Caco-2 (cell line): ENCODE measurements at regions not wholly inside any gene's neighbourhood (a gene's known extent, or its start where the extent isn't known, plus 50 kb on each side); places are given as distances from the start of the nearest gene placed in this dataset.

Experiments
- BruUV-seq: library from RNA; stranded (reverse); fragments of 400-500 nt; replicated peaks from 2 replicates; lab custom pipeline; 2021; lab: Mats Ljungman, UMichigan
- CTCF ChIA-PET: fragments of 300-600 bp; sonication (Branson Sonifier 250); formaldehyde crosslinking; loops from one replicate; lab custom pipeline; 2022; ENCODE audit warnings: antibody characterized with exemption; lab: Charles Lee
- POLR2A ChIA-PET: fragments of 300-600 bp; sonication (Branson Sonifier 250); formaldehyde crosslinking; loops from one replicate; lab custom pipeline; 2022; ENCODE audit warnings: antibody characterized with exemption; lab: Charles Lee
- DNase-seq, 2 experiments: peaks; one replicate each; pipeline versions ENCODE4 v3.0.0 to v3.0.0-alpha.2; 2020 to 2022
- H3K27me3 ChIP-seq: replicated peaks from 2 replicates; pipeline ENCODE4 v1.6.0; 2011; ENCODE audit warnings: low read length; ENCODE audit not compliant: control insufficient read depth, insufficient read depth
- H3K36me3 ChIP-seq: 2 replicates; pipeline ENCODE4 v1.5.1; 2011; ENCODE audit warnings: low read length; ENCODE audit not compliant: control insufficient read depth, insufficient read depth
- H3K4me1 ChIP-seq: fragments of 250-450 bp; sonication (Bioruptor Pico); 2 replicates; pipeline ENCODE4 v1.5.1; 2020; ENCODE audit warnings: mild to moderate bottlenecking
- H3K4me3 ChIP-seq: 2 replicates; pipeline ENCODE4 v1.5.1; 2011; ENCODE audit warnings: low read depth, mild to moderate bottlenecking, control low read depth, low read length
- H3K9me3 ChIP-seq: fragments of 250-450 bp; sonication (Bioruptor Pico); 2 replicates; pipeline ENCODE4 v1.5.1; 2020; ENCODE audit warnings: mild to moderate bottlenecking, moderate library complexity
- H3K27ac Mint-ChIP-seq: one replicate; pipeline ENCODE4 v1.8.0; 2022; ENCODE audit warnings: mixed read lengths; ENCODE audit not compliant: unreplicated experiment
- H3K27me3 Mint-ChIP-seq: one replicate; pipeline ENCODE4 v1.8.0; 2022; ENCODE audit warnings: mixed read lengths; ENCODE audit not compliant: insufficient read depth, unreplicated experiment
- H3K36me3 Mint-ChIP-seq: one replicate; pipeline ENCODE4 v1.8.0; 2022; ENCODE audit warnings: mild to moderate bottlenecking, mixed read lengths; ENCODE audit not compliant: insufficient read depth, unreplicated experiment
- H3K4me1 Mint-ChIP-seq: one replicate; pipeline ENCODE4 v1.8.0; 2022; ENCODE audit warnings: low read depth, mixed read lengths; ENCODE audit not compliant: unreplicated experiment
- H3K4me3 Mint-ChIP-seq: one replicate; pipeline ENCODE4 v1.8.0; 2022; ENCODE audit warnings: mild to moderate bottlenecking, moderate library complexity, mixed read lengths; ENCODE audit not compliant: unreplicated experiment
- H3K9me3 Mint-ChIP-seq: one replicate; pipeline ENCODE4 v1.8.0; 2022; ENCODE audit warnings: mixed read lengths; ENCODE audit not compliant: unreplicated experiment
- intact Hi-C: fragments of 100-400 bp; cut with micrococcal nuclease; formaldehyde crosslinking; loops from one replicate; pipeline ENCODE4 v1.10.0; 2022; ENCODE audit not compliant: unreplicated experiment
- TF ChIP-seq, protein P1 (sequence below), 2 experiments: fragments of 200-600 bp in 1 of 2; IDR thresholded peaks; 1 replicate in 1 of 2; 2 replicates in 1 of 2; pipeline versions ENCODE4 v1.5.1 to v1.8.0; 2011 to 2022; ENCODE audit warnings: antibody characterized with exemption in 1 of 2, control low read depth in 1 of 2, inconsistent platforms in 1 of 2, low read depth in 1 of 2, low read length in 1 of 2, mild to moderate bottlenecking in 1 of 2, moderate library complexity in 1 of 2; ENCODE audit not compliant: insufficient read depth in 1 of 2, severe bottlenecking in 1 of 2, unreplicated experiment in 1 of 2

DNA sequence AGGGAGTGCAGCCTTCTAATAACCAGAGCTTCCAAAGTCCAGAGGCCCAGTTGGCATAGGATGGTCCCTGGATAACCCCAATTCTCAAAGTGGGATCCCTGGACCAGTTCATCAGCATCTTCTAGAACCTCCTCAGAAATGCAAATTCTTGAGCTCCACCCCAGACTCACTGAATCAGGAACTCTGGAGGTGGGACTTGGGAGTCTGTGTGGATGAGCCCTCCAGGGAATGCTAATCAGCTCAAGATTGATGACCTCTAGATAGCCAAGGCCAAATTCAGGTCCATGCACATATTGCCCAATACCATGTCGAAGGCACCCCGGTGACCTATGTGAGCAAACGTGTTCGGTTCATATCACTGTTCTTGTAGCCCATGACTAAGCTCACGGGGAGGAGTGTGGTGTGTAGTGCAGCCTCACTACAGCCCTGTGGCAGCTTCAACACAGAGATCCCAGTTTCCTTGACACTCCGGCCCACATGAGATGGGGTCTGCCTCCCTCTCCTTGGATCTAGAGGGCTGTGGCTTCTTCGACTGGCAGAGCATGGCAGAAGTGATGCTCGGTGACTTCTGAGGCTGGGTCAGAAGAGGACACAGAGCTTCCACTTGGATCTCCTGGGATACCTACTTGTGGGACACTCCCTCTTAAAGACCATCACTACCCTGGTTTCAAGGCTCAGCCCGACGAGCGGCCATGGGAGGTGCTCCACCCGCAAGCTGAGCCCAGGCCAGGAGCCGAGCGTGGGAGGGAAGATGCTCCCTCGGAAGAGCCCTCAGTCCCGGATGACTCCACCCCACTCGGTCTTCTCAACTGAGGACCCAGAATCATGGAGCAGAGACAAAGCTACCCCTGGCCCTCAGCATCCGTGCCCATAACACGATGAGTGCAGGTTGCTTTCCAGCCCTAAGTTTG is 151.1 kb upstream of the CST7 start:
- Mint-ChIP-seq H3K27me3 (peaks cover 25% of the 10 kb centered on the region), H3K4me1 (no peaks in the 10 kb centered on the region), H3K36me3 (no peaks in the 10 kb centered on the region), H3K27ac (no peak overlapping the region), H3K9me3 (no peaks in the 10 kb centered on the region), H3K4me3 (no peak overlapping the region)
- Histone ChIP-seq H3K4me3 (no peak overlapping the region), H3K36me3 (no peaks in the 10 kb centered on the region), H3K27me3 (peaks cover 3% of the 10 kb centered on the region), H3K4me1 (no peaks in the 10 kb centered on the region), H3K9me3 (no peaks in the 10 kb centered on the region)
- no peak for DNase-seq
- no TSS peak for BruUV-seq
- POLR2A ChIA-PET: no interaction called here
- TF ChIP-seq, protein P1, sequence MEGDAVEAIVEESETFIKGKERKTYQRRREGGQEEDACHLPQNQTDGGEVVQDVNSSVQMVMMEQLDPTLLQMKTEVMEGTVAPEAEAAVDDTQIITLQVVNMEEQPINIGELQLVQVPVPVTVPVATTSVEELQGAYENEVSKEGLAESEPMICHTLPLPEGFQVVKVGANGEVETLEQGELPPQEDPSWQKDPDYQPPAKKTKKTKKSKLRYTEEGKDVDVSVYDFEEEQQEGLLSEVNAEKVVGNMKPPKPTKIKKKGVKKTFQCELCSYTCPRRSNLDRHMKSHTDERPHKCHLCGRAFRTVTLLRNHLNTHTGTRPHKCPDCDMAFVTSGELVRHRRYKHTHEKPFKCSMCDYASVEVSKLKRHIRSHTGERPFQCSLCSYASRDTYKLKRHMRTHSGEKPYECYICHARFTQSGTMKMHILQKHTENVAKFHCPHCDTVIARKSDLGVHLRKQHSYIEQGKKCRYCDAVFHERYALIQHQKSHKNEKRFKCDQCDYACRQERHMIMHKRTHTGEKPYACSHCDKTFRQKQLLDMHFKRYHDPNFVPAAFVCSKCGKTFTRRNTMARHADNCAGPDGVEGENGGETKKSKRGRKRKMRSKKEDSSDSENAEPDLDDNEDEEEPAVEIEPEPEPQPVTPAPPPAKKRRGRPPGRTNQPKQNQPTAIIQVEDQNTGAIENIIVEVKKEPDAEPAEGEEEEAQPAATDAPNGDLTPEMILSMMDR (IDR thresholded peaks at IDR 0.05; ENCODE audit: insufficient read depth in 1 of 2, low read depth in 1 of 2, low read length in 1 of 2, severe bottlenecking in 1 of 2, unreplicated experiment in 1 of 2): no peak
- intact Hi-C loops: no loop called here
- CTCF ChIA-PET: interaction anchor here (1.7 kb wide), 1 partner anchor 133 kb away, joined by 3 read pairs; no protein-coding TSS in a partner anchor

DNA sequence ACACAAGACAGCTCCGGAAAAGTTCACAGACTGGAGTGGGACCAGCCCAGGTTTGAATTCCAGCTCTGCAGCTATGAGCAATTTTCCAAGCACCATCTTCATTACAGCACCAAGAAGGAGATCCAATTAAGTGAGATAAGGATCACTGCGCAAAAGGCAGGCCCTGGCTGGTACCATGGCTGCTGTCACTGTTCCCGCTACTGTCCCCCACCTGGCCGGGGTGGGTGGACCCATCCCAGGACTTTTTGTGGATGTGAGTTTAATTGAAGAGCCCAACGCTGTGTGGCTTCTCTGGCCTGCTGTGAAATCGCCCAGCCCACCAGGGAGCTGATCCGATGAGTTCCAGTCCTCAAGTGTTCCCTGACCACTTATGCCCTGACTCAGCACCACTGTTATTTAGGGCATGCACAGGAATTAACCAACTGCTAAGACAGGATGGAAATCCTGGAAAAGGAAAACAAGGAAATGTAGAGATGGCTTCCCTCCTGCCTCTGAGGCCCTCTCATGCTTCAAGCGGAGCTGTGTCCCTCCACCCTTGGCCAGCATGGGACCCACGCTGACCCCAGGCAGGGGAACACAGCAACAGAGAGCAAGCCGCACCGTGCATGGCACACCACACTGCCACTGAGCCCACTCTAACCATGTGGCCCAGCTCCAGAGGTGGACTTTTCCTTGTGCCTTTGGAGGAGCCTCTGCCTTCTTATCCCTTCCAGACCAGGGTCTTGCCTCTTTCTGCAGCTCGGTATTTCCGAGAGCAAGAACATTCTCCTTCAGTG is 150.0 kb upstream of the CST7 start:
- H3K36me3 ChIP-seq: no peaks in the 10 kb centered on the region
- H3K36me3 Mint-ChIP-seq: no peaks in the 10 kb centered on the region
- H3K4me1 ChIP-seq: no peaks in the 10 kb centered on the region
- H3K27me3 ChIP-seq: peaks cover 3% of the 10 kb centered on the region
- H3K4me3 ChIP-seq: no peak overlapping the region
- TF ChIP-seq, protein P1 (IDR thresholded peaks at IDR 0.05; ENCODE audit: insufficient read depth in 1 of 2, low read depth in 1 of 2, low read length in 1 of 2, severe bottlenecking in 1 of 2, unreplicated experiment in 1 of 2): no peak
- BruUV-seq: no TSS peak
- H3K9me3 ChIP-seq: no peaks in the 10 kb centered on the region
- no peak overlapping the region for H3K27ac Mint-ChIP-seq
- DNase-seq: no peak
- H3K4me3 Mint-ChIP-seq: no peak overlapping the region
- no peaks in the 10 kb centered on the region for H3K9me3 Mint-ChIP-seq
- intact Hi-C loops: no loop called here
- CTCF ChIA-PET: interaction anchor here (1.7 kb wide), 1 partner anchor 132 kb away, joined by 3 read pairs; no protein-coding TSS in a partner anchor
- POLR2A ChIA-PET: no interaction called here
- peaks cover 21% of the 10 kb centered on the region for H3K27me3 Mint-ChIP-seq
- H3K4me1 Mint-ChIP-seq: no peaks in the 10 kb centered on the region

DNA sequence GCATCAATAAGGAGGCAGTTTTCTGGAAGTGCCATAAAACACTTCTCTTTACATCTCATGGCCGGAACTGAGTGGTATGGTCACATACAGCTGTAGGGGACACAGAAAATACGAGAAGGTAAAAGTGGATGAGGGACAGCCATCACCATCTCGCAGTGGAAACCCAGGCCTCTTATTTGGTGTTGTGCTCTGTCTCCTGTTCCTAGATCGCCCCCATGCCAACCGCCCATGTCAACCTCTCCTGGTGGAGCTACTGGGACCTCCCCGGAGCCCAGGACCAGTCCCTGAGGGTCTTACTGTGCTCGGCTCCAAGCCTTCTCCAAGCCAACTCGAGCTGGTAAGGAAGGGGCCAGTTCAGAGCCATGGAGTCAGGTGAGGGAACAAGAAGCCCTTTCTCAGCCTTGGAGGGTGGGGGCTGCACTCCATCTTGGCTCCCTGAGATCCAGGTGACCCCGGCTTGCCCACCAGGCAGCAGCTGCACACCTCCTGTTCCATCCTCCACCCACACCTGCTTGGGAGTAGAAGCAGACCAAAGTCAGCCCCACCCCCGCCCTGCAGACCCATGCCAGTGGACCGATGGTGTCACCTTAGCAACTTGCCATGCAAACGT is 149.0 kb upstream of the CST7 start:
- H3K4me1 ChIP-seq: no peaks in the 10 kb centered on the region
- Mint-ChIP-seq H3K36me3 (no peaks in the 10 kb centered on the region), H3K4me1 (no peaks in the 10 kb centered on the region), H3K4me3 (no peak overlapping the region), H3K27me3 (peaks cover 15% of the 10 kb centered on the region), H3K27ac (no peak overlapping the region), H3K9me3 (no peaks in the 10 kb centered on the region)
- intact Hi-C loops: no loop called here
- TF ChIP-seq, protein P1 (IDR thresholded peaks at IDR 0.05; ENCODE audit: insufficient read depth in 1 of 2, low read depth in 1 of 2, low read length in 1 of 2, severe bottlenecking in 1 of 2, unreplicated experiment in 1 of 2): no peak
- H3K27me3 ChIP-seq: peaks cover 3% of the 10 kb centered on the region
- ChIA-PET CTCF (no interaction called here), POLR2A (no interaction called here)
- no TSS peak for BruUV-seq
- H3K36me3 ChIP-seq: no peaks in the 10 kb centered on the region
- no peak for DNase-seq
- no peaks in the 10 kb centered on the region for H3K9me3 ChIP-seq
- no peak overlapping the region for H3K4me3 ChIP-seq
